CD14-positive monocyte (primary cell): ENCODE measurements at regions not wholly inside any gene's neighbourhood (a gene's known extent, or its start where the extent isn't known, plus 50 kb on each side); places are given as distances from the start of the nearest gene placed in this dataset.
"Not testable (repeated sequence)": the region's sequence is repeated elsewhere in the genome, so short reads cannot be mapped to it uniquely, and the experiment has no call there.

Experiments
- DNase-seq, 3 donors: peaks; one replicate each; pipeline ENCODE4 v3.0.0-alpha.2; 2011 to 2022
- H2AFZ ChIP-seq: 2 replicates; pipeline ENCODE4 v1.6.0; 2012; ENCODE audit warnings: mild to moderate bottlenecking, low read depth, low read length, inconsistent platforms; ENCODE audit not compliant: insufficient read depth, poor library complexity, severe bottlenecking
- H3K27ac ChIP-seq, 2 donors: 1 replicate in 1 of 2; 2 replicates in 1 of 2; pipeline ENCODE4 v1.5.1; 2012 to 2013; ENCODE audit warnings: low read length in 2 of 2, control low read depth in 1 of 2, inconsistent platforms in 1 of 2, low read depth in 1 of 2, mild to moderate bottlenecking in 1 of 2
- H3K27me3 ChIP-seq, 2 donors: one replicate each; pipeline versions ENCODE4 v1.6.0 to v1.6.1; 2011 to 2013; ENCODE audit warnings: low read length in 2 of 2; ENCODE audit not compliant: control insufficient read depth in 2 of 2, insufficient read depth in 2 of 2
- H3K36me3 ChIP-seq, 2 donors: replicated peaks in 1 of 2; 1 replicate in 1 of 2; 2 replicates in 1 of 2; pipeline versions ENCODE4 v1.5.1 to v1.6.1; 2012 to 2013; ENCODE audit warnings: low read length in 2 of 2, control low read depth in 1 of 2, inconsistent platforms in 1 of 2, mild to moderate bottlenecking in 1 of 2; ENCODE audit not compliant: insufficient read depth in 2 of 2, control insufficient read depth in 1 of 2
- H3K4me1 ChIP-seq, 2 donors: 1 replicate in 1 of 2; 2 replicates in 1 of 2; pipeline versions ENCODE4 v1.5.1 to v1.6.1; 2012 to 2013; ENCODE audit warnings: low read length in 2 of 2, control low read depth in 1 of 2, inconsistent platforms in 1 of 2, mild to moderate bottlenecking in 1 of 2, moderate library complexity in 1 of 2; ENCODE audit not compliant: insufficient read depth in 2 of 2, control insufficient read depth in 1 of 2
- H3K4me2 ChIP-seq: replicated peaks from 2 replicates; pipeline ENCODE3; 2012; ENCODE audit warnings: low read length, moderate library complexity, mild to moderate bottlenecking; ENCODE audit not compliant: poor library complexity, severe bottlenecking; ENCODE audit errors: extremely low read depth
- H3K4me3 ChIP-seq, 3 experiments: fragments of 200-600 bp in 1 of 3; sonication (generic) in 1 of 3; replicated peaks in 1 of 3; 1 replicate in 2 of 3; 2 replicates in 1 of 3; pipeline ENCODE4 v1.5.1; 2011 to 2013; ENCODE audit warnings: low read length in 3 of 3, mild to moderate bottlenecking in 3 of 3, control low read depth in 2 of 3, low read depth in 2 of 3, inconsistent platforms in 1 of 3, moderate library complexity in 1 of 3
- H3K79me2 ChIP-seq: 2 replicates; pipeline ENCODE4 v1.6.0; 2012; ENCODE audit warnings: mild to moderate bottlenecking, control low read depth, inconsistent platforms, low read length, moderate library complexity; ENCODE audit not compliant: insufficient read depth
- H3K9ac ChIP-seq: 2 replicates; pipeline ENCODE4 v1.6.0; 2017; ENCODE audit warnings: low read length, mild to moderate bottlenecking; ENCODE audit not compliant: insufficient read depth, poor library complexity, severe bottlenecking
- H3K9me3 ChIP-seq, 2 donors: replicated peaks in 1 of 2; 1 replicate in 1 of 2; 2 replicates in 1 of 2; pipeline versions ENCODE4 v1.5.1 to v1.6.1; 2012 to 2013; ENCODE audit warnings: low read length in 2 of 2, control low read depth in 1 of 2; ENCODE audit not compliant: control insufficient read depth in 1 of 2, insufficient read depth in 1 of 2
- H4K20me1 ChIP-seq: 2 replicates; pipeline ENCODE4 v1.6.0; 2012; ENCODE audit warnings: mild to moderate bottlenecking, low read length, control low read depth, moderate library complexity; ENCODE audit not compliant: insufficient read depth
- H3K27ac Mint-ChIP-seq, 7 donors: one replicate each; pipeline ENCODE4 v1.8.0; 2020; ENCODE audit warnings: mild to moderate bottlenecking in 7 of 7, mixed read lengths in 7 of 7, moderate library complexity in 6 of 7, inconsistent platforms in 2 of 7
- H3K27me3 Mint-ChIP-seq, 3 donors: one replicate each; pipeline ENCODE4 v1.8.0; 2021 to 2022; ENCODE audit warnings: low read depth in 3 of 3, mild to moderate bottlenecking in 3 of 3, mixed read lengths in 3 of 3, moderate library complexity in 3 of 3, inconsistent platforms in 1 of 3
- H3K36me3 Mint-ChIP-seq, 2 donors: one replicate each; pipeline ENCODE4 v1.8.0; 2020; ENCODE audit warnings: mixed read lengths in 2 of 2, inconsistent platforms in 1 of 2, mild to moderate bottlenecking in 1 of 2
- H3K4me1 Mint-ChIP-seq: one replicate; pipeline ENCODE4 v1.8.0; 2020; ENCODE audit warnings: mild to moderate bottlenecking, mixed read lengths
- H3K4me3 Mint-ChIP-seq, 2 donors: one replicate each; pipeline ENCODE4 v1.8.0; 2020; ENCODE audit warnings: mild to moderate bottlenecking in 2 of 2, mixed read lengths in 2 of 2, moderate library complexity in 1 of 2
- H3K9me3 Mint-ChIP-seq, 7 donors: one replicate each; pipeline ENCODE4 v1.8.0; 2020 to 2022; ENCODE audit warnings: mixed read lengths in 7 of 7, mild to moderate bottlenecking in 6 of 7, moderate library complexity in 6 of 7, inconsistent platforms in 2 of 7
- WGBS: methylation state at CpG from one replicate; pipeline ENCODE4 v1.1.5; 2013; ENCODE audit warnings: missing lambda C conversion rate; ENCODE audit not compliant: insufficient coverage; 5-methylcytosine and 5-hydroxymethylcytosine counted together
- intact Hi-C, 2 donors: fragments of 100-400 bp; cut with micrococcal nuclease; formaldehyde crosslinking; loops; one replicate each; pipeline versions ENCODE4 v1.15.0 to v1.15.1; 2023

- H4K20me1 ChIP-seq, H3K4me1 Mint-ChIP-seq, H3K4me3 ChIP-seq, H3K27me3 Mint-ChIP-seq, H3K27ac ChIP-seq, H3K27ac Mint-ChIP-seq, H3K9me3 Mint-ChIP-seq, DNase-seq, H3K36me3 ChIP-seq, H3K79me2 ChIP-seq, H3K9me3 ChIP-seq, H2AFZ ChIP-seq, H3K4me2 ChIP-seq, H3K4me3 Mint-ChIP-seq, H3K4me1 ChIP-seq, H3K27me3 ChIP-seq, H3K9ac ChIP-seq, intact Hi-C loops: not testable (repeated sequence)
- no CpG with 5 or more reads among the region's 2 CpGs for WGBS
- peaks cover 23 to 50% of the 10 kb centered on the region in 2 donors for H3K36me3 Mint-ChIP-seq
Measured at GRCh38 chr12:9422689-9423088, 185.0 kb downstream of the KLRB1 start.

GRCh38 chr12:9421520-9422086 is 186.1 kb downstream of the KLRB1 start:
- H3K4me3 Mint-ChIP-seq, H3K9ac ChIP-seq, H2AFZ ChIP-seq, intact Hi-C loops, H4K20me1 ChIP-seq, DNase-seq, H3K27ac ChIP-seq, H3K4me1 Mint-ChIP-seq, H3K27me3 ChIP-seq, H3K4me3 ChIP-seq, H3K79me2 ChIP-seq, H3K4me1 ChIP-seq, H3K36me3 ChIP-seq, H3K4me2 ChIP-seq, H3K9me3 Mint-ChIP-seq, H3K27me3 Mint-ChIP-seq, H3K9me3 ChIP-seq: not testable (repeated sequence)
- H3K36me3 Mint-ChIP-seq: peaks cover 19 to 42% of the 10 kb centered on the region in 2 donors
- peak overlapping the region in 1 of 7 donors; percentile 38 for H3K27ac Mint-ChIP-seq
- WGBS: no CpG with 5 or more reads among the region's 18 CpGs

- H3K4me3 ChIP-seq, H4K20me1 ChIP-seq, H3K4me3 Mint-ChIP-seq, H3K4me2 ChIP-seq, H3K79me2 ChIP-seq, H3K9me3 ChIP-seq, DNase-seq, H3K4me1 Mint-ChIP-seq, H2AFZ ChIP-seq, H3K4me1 ChIP-seq, H3K27ac ChIP-seq, H3K36me3 ChIP-seq, H3K9me3 Mint-ChIP-seq, intact Hi-C loops, H3K27me3 ChIP-seq, H3K9ac ChIP-seq, H3K27me3 Mint-ChIP-seq: not testable (repeated sequence)
- no CpG with 5 or more reads among the region's 21 CpGs for WGBS
- Mint-ChIP-seq H3K36me3 (peaks cover 14 to 36% of the 10 kb centered on the region in 2 donors), H3K27ac (peak overlapping the region in 1 of 7 donors; percentile 38)
Measured at GRCh38 chr12:9420817-9421519, 186.7 kb downstream of the KLRB1 start.

- H3K27ac ChIP-seq, H3K4me2 ChIP-seq, H3K27me3 Mint-ChIP-seq, H3K9me3 ChIP-seq, H3K9ac ChIP-seq, H3K4me1 ChIP-seq, H3K9me3 Mint-ChIP-seq, H3K4me3 Mint-ChIP-seq, H3K4me1 Mint-ChIP-seq, H3K36me3 ChIP-seq, H2AFZ ChIP-seq, H3K4me3 ChIP-seq, H3K27me3 ChIP-seq, DNase-seq, intact Hi-C loops, H3K79me2 ChIP-seq, H4K20me1 ChIP-seq, H3K27ac Mint-ChIP-seq: not testable (repeated sequence)
- H3K36me3 Mint-ChIP-seq: peaks cover 11 to 34% of the 10 kb centered on the region in 2 donors
- 100% methylated on average over 3 of the region's 14 CpGs for WGBS
Measured at GRCh38 chr12:9418669-9419041, 189.1 kb downstream of the KLRB1 start.
